HG03469 (cell line): ENCODE measurements at regions not wholly inside any gene's neighbourhood (a gene's known extent, or its start where the extent isn't known, plus 50 kb on each side); places are given as distances from the start of the nearest gene placed in this dataset.

Source experiments
- ATAC-seq: cut with Tn5 transposase; IDR thresholded peaks from one replicate; pipeline ENCODE4 v1.9.1; 2021; ENCODE audit warnings: mild to moderate bottlenecking, moderate library complexity, moderate number of reproducible peaks; ENCODE audit not compliant: unreplicated experiment

- ATAC-seq, result no peak
Measured at GRCh38 chr4:66636349-66636748, 909.0 kb downstream of the CENPC start.

- ATAC-seq, result no peak
Measured at GRCh38 chr4:66633477-66633876, 911.8 kb downstream of the CENPC start.

GRCh38 chr4:66629927-66630326 is 915.4 kb downstream of the CENPC start:
- ATAC-seq, result no peak

- no peak for ATAC-seq
Measured at GRCh38 chr4:66628146-66628545, 917.2 kb downstream of the CENPC start.

- ATAC-seq, result no peak
Measured at GRCh38 chr4:66625480-66625879, 919.8 kb downstream of the CENPC start.

GRCh38 chr4:66613591-66613990 is 931.7 kb downstream of the CENPC start:
- no peak for ATAC-seq

GRCh38 chr4:66609014-66609413 is 936.3 kb downstream of the CENPC start:
- ATAC-seq, result no peak

- ATAC-seq, result no peak
Measured at GRCh38 chr4:66606908-66607307, 936.6 kb upstream of the EPHA5 start.

- no peak for ATAC-seq
Measured at GRCh38 chr4:66606215-66606614, 935.9 kb upstream of the EPHA5 start.

- ATAC-seq, result no peak
Measured at GRCh38 chr4:66604192-66604591, 933.9 kb upstream of the EPHA5 start.

GRCh38 chr4:66602622-66603021 is 932.3 kb upstream of the EPHA5 start:
- ATAC-seq, result no peak

- no peak for ATAC-seq
Measured at GRCh38 chr4:66591968-66592367, 921.7 kb upstream of the EPHA5 start.

- no peak for ATAC-seq
Measured at GRCh38 chr4:66590488-66591215, 920.4 kb upstream of the EPHA5 start.

- no peak for ATAC-seq
Measured at GRCh38 chr4:66589183-66589582, 918.9 kb upstream of the EPHA5 start.

- ATAC-seq, result no peak
Measured at GRCh38 chr4:66585767-66586166, 915.5 kb upstream of the EPHA5 start.

- no peak for ATAC-seq
Measured at GRCh38 chr4:66577922-66578321, 907.6 kb upstream of the EPHA5 start.

- ATAC-seq, result no peak
Measured at GRCh38 chr4:66575008-66575696, 904.9 kb upstream of the EPHA5 start.

GRCh38 chr4:66574145-66574978 is 904.1 kb upstream of the EPHA5 start:
- ATAC-seq, result no peak

- no peak for ATAC-seq
Measured at GRCh38 chr4:66572949-66573348, 902.7 kb upstream of the EPHA5 start.

GRCh38 chr4:66571145-66571695 is 900.9 kb upstream of the EPHA5 start:
- no peak for ATAC-seq

- no peak for ATAC-seq
Measured at GRCh38 chr4:66569228-66569627, 898.9 kb upstream of the EPHA5 start.
